ENCODE measurements at regions not wholly inside any gene's neighbourhood (a gene's known extent, or its start where the extent isn't known, plus 50 kb on each side); places are given as distances from the start of the nearest gene placed in this dataset.

DNA sequence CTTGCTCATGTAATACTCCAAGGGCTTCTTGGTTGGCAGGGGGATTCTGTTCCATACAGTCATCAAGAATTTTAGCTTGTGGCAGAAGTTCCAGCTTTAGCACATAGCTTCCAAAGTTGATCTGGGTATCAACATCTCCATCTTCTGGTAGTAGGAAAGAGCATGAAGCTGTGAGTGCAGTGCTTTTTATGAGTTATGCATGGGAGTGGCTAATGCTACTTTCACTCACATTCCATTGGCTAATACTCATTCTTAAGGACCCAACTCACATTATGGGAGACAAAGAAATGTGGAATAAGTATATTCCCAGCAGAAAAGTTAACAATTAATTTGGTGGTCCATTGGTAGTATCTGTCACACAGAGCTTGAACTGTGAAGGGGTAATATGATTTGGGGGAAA lies 194.2 kb upstream of the CHD1 start:
- Histone ChIP-seq H3K27me3 (no peaks in the 10 kb centered on the region), H3K4me3 (no peak overlapping the region), H3K36me3 (no peaks in the 10 kb centered on the region), H3K4me1 (no peaks in the 10 kb centered on the region), H3K9me3 (no peaks in the 10 kb centered on the region), H3K27ac (no peak overlapping the region)
- TF ChIP-seq, protein P1, sequence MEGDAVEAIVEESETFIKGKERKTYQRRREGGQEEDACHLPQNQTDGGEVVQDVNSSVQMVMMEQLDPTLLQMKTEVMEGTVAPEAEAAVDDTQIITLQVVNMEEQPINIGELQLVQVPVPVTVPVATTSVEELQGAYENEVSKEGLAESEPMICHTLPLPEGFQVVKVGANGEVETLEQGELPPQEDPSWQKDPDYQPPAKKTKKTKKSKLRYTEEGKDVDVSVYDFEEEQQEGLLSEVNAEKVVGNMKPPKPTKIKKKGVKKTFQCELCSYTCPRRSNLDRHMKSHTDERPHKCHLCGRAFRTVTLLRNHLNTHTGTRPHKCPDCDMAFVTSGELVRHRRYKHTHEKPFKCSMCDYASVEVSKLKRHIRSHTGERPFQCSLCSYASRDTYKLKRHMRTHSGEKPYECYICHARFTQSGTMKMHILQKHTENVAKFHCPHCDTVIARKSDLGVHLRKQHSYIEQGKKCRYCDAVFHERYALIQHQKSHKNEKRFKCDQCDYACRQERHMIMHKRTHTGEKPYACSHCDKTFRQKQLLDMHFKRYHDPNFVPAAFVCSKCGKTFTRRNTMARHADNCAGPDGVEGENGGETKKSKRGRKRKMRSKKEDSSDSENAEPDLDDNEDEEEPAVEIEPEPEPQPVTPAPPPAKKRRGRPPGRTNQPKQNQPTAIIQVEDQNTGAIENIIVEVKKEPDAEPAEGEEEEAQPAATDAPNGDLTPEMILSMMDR (IDR thresholded peaks at IDR 0.05) = no peak
- DNase-seq (ENCODE audit: low spot score) = no peak

DNA sequence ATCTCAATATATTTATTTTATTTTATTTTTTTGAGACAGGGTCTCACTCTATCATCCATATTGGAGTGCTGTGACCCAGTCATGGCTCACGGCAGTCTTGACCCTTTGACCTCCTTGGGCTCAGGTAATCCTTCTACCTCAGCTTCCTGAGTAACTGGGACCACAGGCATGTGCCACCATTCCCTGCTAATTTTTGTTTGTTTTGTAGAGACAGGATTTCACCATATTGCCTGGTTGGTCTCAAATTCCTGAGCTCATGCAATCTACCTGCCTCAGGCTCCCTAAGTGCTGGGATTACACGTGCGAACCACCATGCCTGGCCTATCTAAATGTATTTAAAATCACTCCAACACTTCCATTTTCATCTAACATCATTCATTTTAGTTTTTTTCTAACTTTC lies 190.5 kb upstream of the CHD1 start:
- no peak for DNase-seq (ENCODE audit: low spot score)
- H3K27ac ChIP-seq = no peak overlapping the region
- TF ChIP-seq, protein P1 (IDR thresholded peaks at IDR 0.05) = no peak

DNA sequence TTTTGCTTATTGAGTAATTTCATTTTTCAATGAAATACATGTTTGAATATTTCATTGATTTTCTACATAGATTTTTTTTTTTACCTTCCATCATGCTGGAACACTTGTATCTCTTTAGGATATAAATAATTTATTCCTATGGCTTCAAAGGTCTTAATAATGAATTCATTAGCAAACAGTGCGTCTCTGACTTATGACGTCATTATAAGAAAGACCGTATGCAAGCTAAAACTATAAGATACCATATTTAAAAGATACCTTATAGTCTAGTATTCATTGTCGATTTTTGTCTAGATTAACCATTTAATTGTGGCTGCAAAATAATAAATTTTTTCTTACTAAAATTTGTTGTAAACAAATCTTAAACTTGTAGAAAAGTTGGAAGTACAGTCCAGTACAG lies 187.7 kb upstream of the CHD1 start:
- Histone ChIP-seq H3K27ac (no peak overlapping the region), H3K4me3 (no peak overlapping the region), H3K4me1 (no peaks in the 10 kb centered on the region), H3K36me3 (no peaks in the 10 kb centered on the region), H3K27me3 (no peaks in the 10 kb centered on the region), H3K9me3 (no peaks in the 10 kb centered on the region)
- TF ChIP-seq, protein P1 (IDR thresholded peaks at IDR 0.05) = no peak
- no peak for DNase-seq (ENCODE audit: low spot score)

More for the DNA sequence above, 190.5 kb upstream of the CHD1 start:
- Histone ChIP-seq H3K27me3 (no peaks in the 10 kb centered on the region), H3K4me1 (no peaks in the 10 kb centered on the region), H3K4me3 (no peak overlapping the region), H3K36me3 (no peaks in the 10 kb centered on the region), H3K9me3 (no peaks in the 10 kb centered on the region)

DNA sequence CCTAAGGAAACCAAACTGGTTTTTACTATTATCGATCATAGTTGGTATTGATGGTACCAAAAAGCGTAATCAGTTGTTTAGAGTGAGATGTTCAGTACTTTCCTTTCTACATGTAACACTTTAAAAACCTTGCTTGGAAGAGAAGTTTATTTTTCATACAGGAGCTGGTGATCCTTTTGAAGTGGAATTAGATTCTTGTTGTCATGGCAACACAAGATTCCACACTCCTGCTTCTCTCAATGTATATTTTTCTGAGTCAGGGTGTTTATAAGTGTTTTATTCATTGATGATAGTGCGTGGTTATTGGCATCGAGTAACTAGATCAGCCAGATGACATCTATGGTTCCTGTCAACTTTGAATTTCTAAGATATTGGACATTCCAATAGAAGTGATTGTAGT lies 181.1 kb upstream of the CHD1 start:
- H3K27me3 ChIP-seq = no peaks in the 10 kb centered on the region
- DNase-seq (ENCODE audit: low spot score) = no peak
- TF ChIP-seq, protein P1 (IDR thresholded peaks at IDR 0.05) = no peak
- H3K27ac ChIP-seq = no peak overlapping the region
- no peaks in the 10 kb centered on the region for H3K9me3 ChIP-seq
- no peak overlapping the region for H3K4me3 ChIP-seq
- no peaks in the 10 kb centered on the region for H3K36me3 ChIP-seq
- no peaks in the 10 kb centered on the region for H3K4me1 ChIP-seq

DNA sequence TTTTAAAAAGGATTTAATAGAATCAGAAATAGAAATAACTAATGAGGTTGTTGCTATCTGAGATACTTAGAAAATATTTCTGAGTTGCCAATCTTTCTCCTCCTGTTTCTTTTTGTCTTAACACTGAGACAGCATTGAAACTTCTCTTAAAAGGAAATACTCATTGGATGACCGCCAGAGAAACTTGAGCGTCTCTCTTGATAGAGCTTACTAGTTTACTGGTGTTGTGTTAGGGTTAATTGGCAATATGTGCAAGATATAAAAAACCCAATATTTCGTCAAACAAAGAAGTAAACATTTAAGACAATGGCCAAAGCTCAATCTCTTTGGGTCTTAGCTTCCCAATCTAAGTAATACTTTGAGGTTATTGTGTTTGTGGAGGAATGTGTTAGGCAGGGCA lies 176.4 kb upstream of the CHD1 start:
- TF ChIP-seq, protein P1 (IDR thresholded peaks at IDR 0.05) = no peak
- no peak overlapping the region for H3K4me3 ChIP-seq
- DNase-seq (ENCODE audit: low spot score) = no peak
- H3K9me3 ChIP-seq = no peaks in the 10 kb centered on the region
- H3K27me3 ChIP-seq = no peaks in the 10 kb centered on the region
- H3K36me3 ChIP-seq = no peaks in the 10 kb centered on the region
- no peak overlapping the region for H3K27ac ChIP-seq
- no peaks in the 10 kb centered on the region for H3K4me1 ChIP-seq

DNA sequence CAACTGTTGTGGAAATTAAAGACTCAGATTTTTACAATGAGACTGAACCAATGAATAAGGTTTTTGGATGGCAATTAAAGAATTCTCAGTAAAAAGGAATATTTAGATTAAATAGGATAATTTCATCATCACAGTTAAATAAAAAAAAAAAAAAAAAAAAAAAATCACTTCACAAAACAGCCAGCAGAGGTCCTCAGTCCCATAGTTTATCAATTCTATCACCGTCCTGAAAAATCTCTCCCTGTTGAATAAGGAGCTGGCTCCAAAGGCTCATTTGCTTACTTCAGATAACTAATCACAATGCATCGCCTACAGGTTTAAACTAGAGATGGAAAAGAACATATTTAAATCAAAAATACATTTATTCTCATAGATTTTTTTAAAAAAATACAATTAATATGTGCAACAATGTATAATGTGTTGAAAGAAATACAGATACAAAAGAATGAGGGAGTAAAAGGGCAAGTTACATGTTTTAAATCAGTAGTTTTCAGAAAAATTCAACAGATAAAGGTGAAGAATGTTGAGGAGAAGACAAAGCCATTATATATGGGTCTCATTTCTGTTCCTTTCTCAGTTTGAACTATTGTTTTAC lies 175.8 kb upstream of the CHD1 start:
- H3K36me3 ChIP-seq = no peaks in the 10 kb centered on the region
- H3K27me3 ChIP-seq = no peaks in the 10 kb centered on the region
- H3K4me1 ChIP-seq = no peaks in the 10 kb centered on the region
- H3K27ac ChIP-seq = no peak overlapping the region
- no peak for DNase-seq (ENCODE audit: low spot score)
- H3K4me3 ChIP-seq = no peak overlapping the region
- no peaks in the 10 kb centered on the region for H3K9me3 ChIP-seq
- TF ChIP-seq, protein P1 (IDR thresholded peaks at IDR 0.05) = peak; percentile 39 to 73

Data from right atrium auricular region (tissue), 2 donors.